ENCODE measurements at regions not wholly inside any gene's neighbourhood (a gene's known extent, or its start where the extent isn't known, plus 50 kb on each side); places are given as distances from the start of the nearest gene placed in this dataset.

DNA sequence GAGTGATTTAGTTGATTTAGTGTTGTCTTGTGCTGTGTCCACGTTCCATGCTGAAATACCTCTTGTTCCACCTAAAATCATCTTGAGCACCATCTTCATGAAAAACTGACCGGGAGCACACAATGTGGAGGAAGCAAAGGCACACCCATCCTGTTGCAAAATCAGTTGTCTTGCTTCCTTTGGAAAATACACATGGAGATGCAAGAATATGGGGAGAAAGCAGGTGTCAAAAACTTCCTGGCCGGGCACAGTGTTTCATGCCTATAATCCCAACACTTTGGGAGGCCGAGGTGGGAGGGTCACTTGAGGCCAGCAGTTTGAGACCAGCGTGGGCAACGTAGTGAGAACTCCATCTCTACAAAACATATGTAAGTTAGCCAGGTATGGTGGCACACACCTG, 151.1 kb downstream of the C11orf91 start:
- H3K4me1 ChIP-seq (ENCODE audit: control insufficient read depth, insufficient read depth, low read depth, low read length) = peaks cover 4% of the 10 kb centered on the region
- no peak overlapping the region for H3K4ac ChIP-seq (ENCODE audit: low read depth in 1 of 2, low read length in 2 of 2)
- no peak overlapping the region for H2BK15ac ChIP-seq (ENCODE audit: low read depth, poor library complexity, severe bottlenecking)
- H3K18ac ChIP-seq (ENCODE audit: low read depth in 1 of 2, low read length in 2 of 2) = no peak overlapping the region
- peaks cover 2% of the 10 kb centered on the region for H3K79me1 ChIP-seq (replicated peaks; ENCODE audit: low read length, poor library complexity, severe bottlenecking)
- no peak overlapping the region for H2AFZ ChIP-seq (ENCODE audit: low read depth, low read length)
- H3K4me2 ChIP-seq (ENCODE audit: low read length, poor library complexity, severe bottlenecking) = no peak overlapping the region
- 100% methylated on average over 3 of the region's 6 CpGs for WGBS
- no peak overlapping the region for H4K91ac ChIP-seq (ENCODE audit: low read length)
- peaks cover 7 to 74% of the 10 kb centered on the region in 2 experiments for H3K36me3 ChIP-seq (ENCODE audit: control insufficient read depth in 1 of 2, insufficient read depth in 2 of 2, low read depth in 1 of 2, low read length in 2 of 2)
- no peaks in the 10 kb centered on the region for H3K9me3 ChIP-seq (ENCODE audit: control insufficient read depth, low read length)
- no peak for DNase-seq
- H3K27me3 ChIP-seq (ENCODE audit: control insufficient read depth in 1 of 2, insufficient read depth in 1 of 2, low read length in 2 of 2) = no peaks in the 10 kb centered on the region
- no peak overlapping the region for H3K27ac ChIP-seq (ENCODE audit: low read length, poor library complexity, severe bottlenecking)
- H2AK5ac ChIP-seq (ENCODE audit: low read length, severe bottlenecking) = no peak overlapping the region
- no peak overlapping the region for H3K23ac ChIP-seq (ENCODE audit: low read length in 2 of 2)
- no peak overlapping the region for H2BK12ac ChIP-seq (ENCODE audit: low read length in 2 of 2)
- H3K4me3 ChIP-seq (ENCODE audit: insufficient read depth in 1 of 2, low read depth in 1 of 2, low read length in 2 of 2) = no peak overlapping the region
- no peak overlapping the region for H3K9ac ChIP-seq (ENCODE audit: low read length)
- no peak overlapping the region for H2BK120ac ChIP-seq (ENCODE audit: low read depth, low read length)
- H3K14ac ChIP-seq (ENCODE audit: low read length in 2 of 2) = no peak overlapping the region
- H4K8ac ChIP-seq (ENCODE audit: low read length) = no peak overlapping the region
- no peak overlapping the region for H2BK5ac ChIP-seq (ENCODE audit: low read depth, low read length, poor library complexity, severe bottlenecking)

DNA sequence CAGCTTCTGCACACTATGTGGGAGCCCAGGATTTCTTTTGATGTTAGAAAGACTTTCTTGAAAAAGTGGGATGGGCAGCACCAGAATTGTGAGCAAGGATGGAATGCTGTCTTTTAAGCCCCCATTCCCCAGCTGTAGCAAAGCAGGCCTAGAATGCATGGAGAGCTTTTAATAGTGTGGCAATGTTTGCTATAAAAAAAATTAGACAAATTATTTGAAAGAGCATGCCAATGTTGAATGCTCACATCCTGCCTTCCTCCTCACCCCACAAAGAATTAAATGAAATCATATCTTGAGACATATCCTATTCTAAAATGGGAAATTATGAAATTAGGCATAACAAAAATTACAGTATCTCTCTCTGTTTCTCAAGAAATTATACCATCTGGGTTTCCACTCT, 154.7 kb downstream of the C11orf91 start:
- Histone ChIP-seq H2AFZ (ENCODE audit: low read depth, low read length) (no peak overlapping the region), H4K91ac (ENCODE audit: low read length) (no peak overlapping the region), H3K4me1 (ENCODE audit: control insufficient read depth, insufficient read depth, low read depth, low read length) (peaks cover 4% of the 10 kb centered on the region), H3K4me2 (ENCODE audit: low read length, poor library complexity, severe bottlenecking) (no peak overlapping the region), H2BK15ac (ENCODE audit: low read depth, poor library complexity, severe bottlenecking) (no peak overlapping the region), H2BK5ac (ENCODE audit: low read depth, low read length, poor library complexity, severe bottlenecking) (no peak overlapping the region), H3K9ac (ENCODE audit: low read length) (peak overlapping the region; percentile 52), H3K4ac (ENCODE audit: low read depth in 1 of 2, low read length in 2 of 2) (no peak overlapping the region), H3K36me3 (ENCODE audit: control insufficient read depth in 1 of 2, insufficient read depth in 2 of 2, low read depth in 1 of 2, low read length in 2 of 2) (peaks cover 9 to 70% of the 10 kb centered on the region in 2 experiments), H2BK12ac (ENCODE audit: low read length in 2 of 2) (no peak overlapping the region), H2BK120ac (ENCODE audit: low read depth, low read length) (no peak overlapping the region), H3K14ac (ENCODE audit: low read length in 2 of 2) (no peak overlapping the region), H3K18ac (ENCODE audit: low read depth in 1 of 2, low read length in 2 of 2) (no peak overlapping the region), H3K4me3 (ENCODE audit: insufficient read depth in 1 of 2, low read depth in 1 of 2, low read length in 2 of 2) (peak overlapping the region in 1 of 2 experiments; percentile 13), H4K8ac (ENCODE audit: low read length) (no peak overlapping the region), H3K27me3 (ENCODE audit: control insufficient read depth in 1 of 2, insufficient read depth in 1 of 2, low read length in 2 of 2) (no peaks in the 10 kb centered on the region), H2AK5ac (ENCODE audit: low read length, severe bottlenecking) (no peak overlapping the region), H3K23ac (ENCODE audit: low read length in 2 of 2) (no peak overlapping the region), H3K9me3 (ENCODE audit: control insufficient read depth, low read length) (no peaks in the 10 kb centered on the region), H3K79me1 (replicated peaks; ENCODE audit: low read length, poor library complexity, severe bottlenecking) (peaks cover 3% of the 10 kb centered on the region), H3K27ac (ENCODE audit: low read length, poor library complexity, severe bottlenecking) (no peak overlapping the region)
- DNase-seq = no peak

DNA sequence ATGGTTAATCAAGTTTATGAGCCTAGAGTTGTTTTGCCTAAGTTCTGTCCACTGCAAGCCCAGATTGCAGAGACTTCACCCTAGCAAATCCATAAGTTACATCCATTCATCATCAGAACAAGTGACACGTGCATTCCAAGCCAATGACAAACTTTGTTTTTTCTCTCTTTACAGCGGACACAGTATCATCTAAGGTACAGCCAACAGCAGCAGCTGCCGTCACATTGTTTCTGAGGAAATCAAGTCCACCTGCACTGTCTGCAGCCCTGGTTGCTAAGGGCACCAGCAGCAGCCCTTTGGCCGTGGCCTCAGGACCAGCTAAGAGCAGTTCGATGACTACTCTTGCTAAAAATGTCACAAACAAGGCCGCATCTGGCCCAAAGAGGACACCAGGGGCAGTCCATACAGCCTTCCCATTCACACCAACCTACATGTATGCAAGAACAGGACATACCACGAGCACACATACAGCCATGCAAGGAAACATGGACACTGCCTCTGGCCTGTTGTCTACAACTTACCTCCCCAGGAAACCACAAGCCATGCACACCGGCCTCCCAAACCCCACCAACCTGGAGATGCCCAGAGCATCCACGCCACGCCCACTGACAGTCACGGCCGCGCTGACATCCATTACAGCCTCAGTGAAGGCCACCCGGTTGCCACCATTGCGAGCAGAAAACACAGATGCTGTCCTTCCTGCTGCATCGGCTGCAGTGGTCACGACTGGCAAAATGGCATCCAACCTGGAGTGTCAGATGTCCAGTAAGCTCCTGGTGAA, 155.8 kb downstream of the C11orf91 start:
- H3K79me1 ChIP-seq (replicated peaks; ENCODE audit: low read length, poor library complexity, severe bottlenecking) = peaks cover 3% of the 10 kb centered on the region
- DNase-seq = no peak
- H3K4me1 ChIP-seq (ENCODE audit: control insufficient read depth, insufficient read depth, low read depth, low read length) = peaks cover 4% of the 10 kb centered on the region
- no peaks in the 10 kb centered on the region for H3K9me3 ChIP-seq (ENCODE audit: control insufficient read depth, low read length)
- H3K23ac ChIP-seq (ENCODE audit: low read length in 2 of 2) = no peak overlapping the region
- H3K9ac ChIP-seq (ENCODE audit: low read length) = no peak overlapping the region
- no peak overlapping the region for H3K4me3 ChIP-seq (ENCODE audit: insufficient read depth in 1 of 2, low read depth in 1 of 2, low read length in 2 of 2)
- no peak overlapping the region for H2BK12ac ChIP-seq (ENCODE audit: low read length in 2 of 2)
- 89% methylated on average over 17 of the region's 17 CpGs for WGBS
- no peak overlapping the region for H2AK5ac ChIP-seq (ENCODE audit: low read length, severe bottlenecking)
- H3K18ac ChIP-seq (ENCODE audit: low read depth in 1 of 2, low read length in 2 of 2) = no peak overlapping the region
- peaks cover 9 to 66% of the 10 kb centered on the region in 2 experiments for H3K36me3 ChIP-seq (ENCODE audit: control insufficient read depth in 1 of 2, insufficient read depth in 2 of 2, low read depth in 1 of 2, low read length in 2 of 2)
- no peak overlapping the region for H3K14ac ChIP-seq (ENCODE audit: low read length in 2 of 2)
- H3K27ac ChIP-seq (ENCODE audit: low read length, poor library complexity, severe bottlenecking) = no peak overlapping the region
- no peak overlapping the region for H2BK15ac ChIP-seq (ENCODE audit: low read depth, poor library complexity, severe bottlenecking)
- H3K27me3 ChIP-seq (ENCODE audit: control insufficient read depth in 1 of 2, insufficient read depth in 1 of 2, low read length in 2 of 2) = no peaks in the 10 kb centered on the region
- no peak overlapping the region for H3K4me2 ChIP-seq (ENCODE audit: low read length, poor library complexity, severe bottlenecking)
- H2BK120ac ChIP-seq (ENCODE audit: low read depth, low read length) = no peak overlapping the region
- H2BK5ac ChIP-seq (ENCODE audit: low read depth, low read length, poor library complexity, severe bottlenecking) = no peak overlapping the region
- H4K91ac ChIP-seq (ENCODE audit: low read length) = peak overlapping the region; percentile 31
- H2AFZ ChIP-seq (ENCODE audit: low read depth, low read length) = no peak overlapping the region
- no peak overlapping the region for H3K4ac ChIP-seq (ENCODE audit: low read depth in 1 of 2, low read length in 2 of 2)
- no peak overlapping the region for H4K8ac ChIP-seq (ENCODE audit: low read length)

DNA sequence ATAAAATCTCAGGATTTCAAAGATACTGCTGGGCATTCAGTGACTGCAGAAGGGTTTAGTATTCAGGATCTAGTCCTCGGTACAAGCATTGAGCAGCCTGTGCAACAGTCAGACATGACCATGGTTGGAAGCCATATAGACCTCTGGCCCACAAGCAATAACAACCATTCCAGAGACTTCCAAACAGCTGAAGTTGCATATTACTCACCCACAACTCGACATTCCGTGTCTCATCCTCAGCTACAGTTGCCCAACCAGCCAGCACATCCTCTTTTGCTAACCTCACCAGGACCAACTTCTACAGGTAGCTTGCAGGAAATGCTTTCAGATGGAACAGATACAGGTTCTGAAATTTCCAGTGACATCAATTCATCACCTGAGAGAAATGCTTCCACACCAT, 156.8 kb downstream of the C11orf91 start:
- H2BK5ac ChIP-seq (ENCODE audit: low read depth, low read length, poor library complexity, severe bottlenecking) = no peak overlapping the region
- no peak overlapping the region for H3K4me2 ChIP-seq (ENCODE audit: low read length, poor library complexity, severe bottlenecking)
- H3K4me3 ChIP-seq (ENCODE audit: insufficient read depth in 1 of 2, low read depth in 1 of 2, low read length in 2 of 2) = no peak overlapping the region
- H2BK120ac ChIP-seq (ENCODE audit: low read depth, low read length) = no peak overlapping the region
- H3K9me3 ChIP-seq (ENCODE audit: control insufficient read depth, low read length) = no peaks in the 10 kb centered on the region
- H2AK5ac ChIP-seq (ENCODE audit: low read length, severe bottlenecking) = no peak overlapping the region
- DNase-seq = no peak
- H3K4me1 ChIP-seq (ENCODE audit: control insufficient read depth, insufficient read depth, low read depth, low read length) = peaks cover 4% of the 10 kb centered on the region
- H3K9ac ChIP-seq (ENCODE audit: low read length) = no peak overlapping the region
- H4K91ac ChIP-seq (ENCODE audit: low read length) = no peak overlapping the region
- H3K23ac ChIP-seq (ENCODE audit: low read length in 2 of 2) = no peak overlapping the region
- H2BK12ac ChIP-seq (ENCODE audit: low read length in 2 of 2) = no peak overlapping the region
- no peak overlapping the region for H2AFZ ChIP-seq (ENCODE audit: low read depth, low read length)
- H3K27me3 ChIP-seq (ENCODE audit: control insufficient read depth in 1 of 2, insufficient read depth in 1 of 2, low read length in 2 of 2) = no peaks in the 10 kb centered on the region
- WGBS = 83% methylated on average over 3 of the region's 3 CpGs
- H3K4ac ChIP-seq (ENCODE audit: low read depth in 1 of 2, low read length in 2 of 2) = no peak overlapping the region
- H4K8ac ChIP-seq (ENCODE audit: low read length) = no peak overlapping the region
- peaks cover 3% of the 10 kb centered on the region for H3K79me1 ChIP-seq (replicated peaks; ENCODE audit: low read length, poor library complexity, severe bottlenecking)
- H3K27ac ChIP-seq (ENCODE audit: low read length, poor library complexity, severe bottlenecking) = no peak overlapping the region
- peaks cover 9 to 57% of the 10 kb centered on the region in 2 experiments for H3K36me3 ChIP-seq (ENCODE audit: control insufficient read depth in 1 of 2, insufficient read depth in 2 of 2, low read depth in 1 of 2, low read length in 2 of 2)
- H3K14ac ChIP-seq (ENCODE audit: low read length in 2 of 2) = no peak overlapping the region
- H2BK15ac ChIP-seq (ENCODE audit: low read depth, poor library complexity, severe bottlenecking) = no peak overlapping the region
- H3K18ac ChIP-seq (ENCODE audit: low read depth in 1 of 2, low read length in 2 of 2) = no peak overlapping the region
